LHCN-M2 (cell line): ENCODE measurements at regions not wholly inside any gene's neighbourhood (a gene's known extent, or its start where the extent isn't known, plus 50 kb on each side); places are given as distances from the start of the nearest gene placed in this dataset.
"Not testable (repeated sequence)": the region's sequence is repeated elsewhere in the genome, so short reads cannot be mapped to it uniquely, and the experiment has no call there.

ENCODE experiments used
- DNase-seq: peaks from one replicate; pipeline ENCODE4 v3.0.0-alpha.2; 2012; ENCODE audit warnings: low read depth

- no peak for DNase-seq
Measured at GRCh38 chr11:71101606-71102005, 150.8 kb downstream of the SHANK2 start.

GRCh38 chr11:71101046-71101445, 151.3 kb downstream of the SHANK2 start:
- DNase-seq = no peak

- DNase-seq = no peak
Measured at GRCh38 chr11:71098776-71099175, 153.6 kb downstream of the SHANK2 start.

- DNase-seq = no peak
Measured at GRCh38 chr11:71097506-71098240, 154.7 kb downstream of the SHANK2 start.

GRCh38 chr11:71096751-71097388, 155.5 kb downstream of the SHANK2 start:
- DNase-seq = peak; percentile 50

- DNase-seq = no peak
Measured at GRCh38 chr11:71095294-71095850, 157.0 kb downstream of the SHANK2 start.

- no peak for DNase-seq
Measured at GRCh38 chr11:71094296-71095077, 157.9 kb downstream of the SHANK2 start.

- DNase-seq = no peak
Measured at GRCh38 chr11:71093783-71094182, 158.6 kb downstream of the SHANK2 start.

- no peak for DNase-seq
Measured at GRCh38 chr11:71091506-71092265, 160.7 kb downstream of the SHANK2 start.

GRCh38 chr11:71089571-71089970, 162.8 kb downstream of the SHANK2 start:
- no peak for DNase-seq

GRCh38 chr11:71088314-71089215, 163.8 kb downstream of the SHANK2 start:
- not testable (repeated sequence) for DNase-seq

GRCh38 chr11:71086687-71087258, 165.6 kb downstream of the SHANK2 start:
- DNase-seq = peak; percentile 19

GRCh38 chr11:71084306-71085012, 167.9 kb downstream of the SHANK2 start:
- DNase-seq = no peak

- no peak for DNase-seq
Measured at GRCh38 chr11:71083105-71083504, 169.3 kb downstream of the SHANK2 start.

GRCh38 chr11:71082454-71082853, 169.9 kb downstream of the SHANK2 start:
- DNase-seq = no peak

GRCh38 chr11:71081704-71082230, 170.6 kb downstream of the SHANK2 start:
- no peak for DNase-seq

GRCh38 chr11:71080239-71081097, 171.9 kb downstream of the SHANK2 start:
- DNase-seq = peak; percentile 64

GRCh38 chr11:71079795-71080194, 172.6 kb downstream of the SHANK2 start:
- no peak for DNase-seq
